OCI-LY7 (cell line): ENCODE measurements at regions not wholly inside any gene's neighbourhood (a gene's known extent, or its start where the extent isn't known, plus 50 kb on each side); places are given as distances from the start of the nearest gene placed in this dataset.

Experiments
- CTCF ChIP-seq: fragments of 200-600 bp; sonication (generic); conservative IDR thresholded peaks from 2 replicates; pipeline ENCODE4 v1.5.1; 2014; ENCODE audit warnings: mild to moderate bottlenecking, antibody characterized with exemption, low read length, moderate library complexity, mixed read lengths
- EZH2phosphoT487 ChIP-seq: fragments of 200-600 bp; sonication (generic); IDR thresholded peaks from 2 replicates; pipeline ENCODE4 v1.6.1; 2018; ENCODE audit warnings: low read depth, borderline replicate concordance, mild to moderate bottlenecking, mixed run types, antibody characterized with exemption, low read length, moderate library complexity, mixed read lengths

DNA sequence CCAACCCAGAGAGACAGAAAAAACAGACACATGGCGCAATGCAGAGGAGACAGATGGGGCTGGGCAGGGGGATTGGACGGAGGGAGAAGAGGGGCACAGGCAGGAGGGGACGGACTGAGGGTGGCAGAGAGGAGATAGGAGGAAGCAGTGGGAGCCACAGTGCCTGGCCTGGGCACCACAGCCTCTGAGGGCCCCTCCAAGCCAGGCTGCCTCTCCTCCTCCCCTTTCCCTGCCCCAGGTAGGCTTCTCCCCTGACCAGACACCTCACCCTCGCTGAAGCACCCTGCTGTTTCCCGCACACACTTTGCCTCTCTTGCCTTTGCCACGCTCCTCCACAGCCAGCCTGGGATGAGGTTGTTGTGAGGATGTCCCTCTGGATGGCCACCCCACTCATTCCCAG, 84.0 kb upstream of the PRR20G start:
- TF ChIP-seq CTCF = no peak
- TF ChIP-seq EZH2phosphoT487 = no peak
